GM20000 (cell line): ENCODE measurements at regions not wholly inside any gene's neighbourhood (a gene's known extent, or its start where the extent isn't known, plus 50 kb on each side); places are given as distances from the start of the nearest gene placed in this dataset.

Experiments
- DNase-seq: peaks from one replicate; pipeline ENCODE4 v3.0.0; 2012; ENCODE audit warnings: low spot score
- TF ChIP-seq, protein P1 (sequence below): IDR thresholded peaks from 2 replicates; pipeline ENCODE4 v1.5.1; 2012; ENCODE audit warnings: mild to moderate bottlenecking, control low read depth; ENCODE audit errors: extremely low read depth, missing control alignments

DNA sequence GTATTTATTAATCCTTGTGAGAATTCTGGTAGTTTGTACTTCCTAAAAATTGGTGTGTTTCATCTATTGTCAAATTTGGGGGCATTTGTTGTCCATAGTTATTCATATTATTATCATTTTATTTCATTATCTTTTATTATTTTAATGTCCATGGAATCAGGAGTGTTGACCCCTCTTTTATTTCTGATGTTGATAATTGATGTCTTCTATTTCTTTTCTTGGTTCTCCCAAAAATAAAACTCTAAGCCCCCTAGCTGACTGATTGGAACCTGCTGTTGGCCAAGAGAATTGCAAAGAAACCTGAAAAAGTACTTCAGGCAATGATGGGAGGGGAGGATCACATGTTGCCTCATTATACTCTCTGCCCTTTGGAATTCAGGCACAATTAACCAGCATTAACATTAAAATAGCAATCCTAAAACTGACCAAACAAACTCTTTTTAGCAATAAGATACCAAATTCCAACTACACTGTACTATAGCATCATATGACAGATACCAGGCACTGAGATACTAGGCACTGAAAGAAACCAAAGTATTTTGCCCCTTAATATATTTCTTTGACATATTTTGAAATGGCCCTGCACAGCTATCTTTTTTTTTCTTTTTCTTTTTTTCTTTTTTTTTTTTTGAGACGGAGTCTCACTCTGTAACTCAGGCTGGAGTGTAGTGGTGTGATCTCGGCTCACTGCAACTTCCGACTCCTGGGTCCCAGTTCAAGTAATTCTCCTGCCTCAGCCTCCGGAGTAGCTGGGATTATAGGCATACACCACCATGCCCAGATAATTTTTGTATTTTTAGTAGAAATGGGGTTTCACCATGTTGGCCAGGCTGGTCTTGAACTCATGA lies 1097.2 kb upstream of the CNTNAP5 start:
- DNase-seq: no peak
- TF ChIP-seq, protein P1, sequence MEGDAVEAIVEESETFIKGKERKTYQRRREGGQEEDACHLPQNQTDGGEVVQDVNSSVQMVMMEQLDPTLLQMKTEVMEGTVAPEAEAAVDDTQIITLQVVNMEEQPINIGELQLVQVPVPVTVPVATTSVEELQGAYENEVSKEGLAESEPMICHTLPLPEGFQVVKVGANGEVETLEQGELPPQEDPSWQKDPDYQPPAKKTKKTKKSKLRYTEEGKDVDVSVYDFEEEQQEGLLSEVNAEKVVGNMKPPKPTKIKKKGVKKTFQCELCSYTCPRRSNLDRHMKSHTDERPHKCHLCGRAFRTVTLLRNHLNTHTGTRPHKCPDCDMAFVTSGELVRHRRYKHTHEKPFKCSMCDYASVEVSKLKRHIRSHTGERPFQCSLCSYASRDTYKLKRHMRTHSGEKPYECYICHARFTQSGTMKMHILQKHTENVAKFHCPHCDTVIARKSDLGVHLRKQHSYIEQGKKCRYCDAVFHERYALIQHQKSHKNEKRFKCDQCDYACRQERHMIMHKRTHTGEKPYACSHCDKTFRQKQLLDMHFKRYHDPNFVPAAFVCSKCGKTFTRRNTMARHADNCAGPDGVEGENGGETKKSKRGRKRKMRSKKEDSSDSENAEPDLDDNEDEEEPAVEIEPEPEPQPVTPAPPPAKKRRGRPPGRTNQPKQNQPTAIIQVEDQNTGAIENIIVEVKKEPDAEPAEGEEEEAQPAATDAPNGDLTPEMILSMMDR: no peak

- DNase-seq: no peak
- TF ChIP-seq, protein P1: no peak
These were observed 1095.7 kb upstream of the CNTNAP5 start for GRCh38 chr2:122929347-122929746.

DNA sequence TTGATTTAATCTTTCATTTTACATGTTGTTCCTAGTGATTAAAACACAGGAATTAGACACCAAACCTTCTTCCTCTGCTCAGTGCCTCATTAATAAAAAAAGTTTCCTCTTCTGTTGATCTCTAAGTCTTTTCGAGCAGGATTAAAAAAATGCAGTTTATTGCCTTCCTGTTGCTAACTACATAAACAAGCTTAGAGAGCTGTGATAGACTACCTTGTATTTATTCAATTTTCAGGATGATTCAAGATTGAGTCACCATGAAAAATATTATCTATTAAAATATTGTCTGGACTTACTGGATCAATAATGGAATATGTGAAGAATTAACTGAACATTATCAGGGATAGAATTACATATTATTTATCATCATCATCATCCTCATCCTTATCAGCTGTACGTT lies 1089.6 kb upstream of the CNTNAP5 start:
- TF ChIP-seq, protein P1: no peak
- no peak for DNase-seq

DNA sequence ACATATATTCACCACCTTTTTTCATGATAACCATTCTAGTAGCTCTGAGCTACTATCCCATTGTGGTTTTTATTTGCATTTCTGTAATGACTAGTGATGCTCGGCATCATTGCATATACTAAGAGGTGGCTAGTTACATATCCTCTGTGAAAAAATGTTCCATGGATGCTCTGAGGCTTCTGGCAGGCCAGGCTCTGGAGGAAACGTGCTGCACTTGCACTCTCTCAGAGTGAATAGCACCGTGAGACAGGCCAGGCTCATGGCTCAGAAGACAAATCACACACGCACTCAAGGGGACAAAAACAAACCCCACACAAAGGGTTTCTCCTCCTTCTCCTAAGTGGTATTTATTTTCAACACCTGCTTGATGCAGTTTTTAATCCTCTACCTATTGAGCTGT lies 1085.3 kb upstream of the CNTNAP5 start:
- no peak for DNase-seq
- TF ChIP-seq, protein P1: no peak

- TF ChIP-seq, protein P1: no peak
- DNase-seq: no peak
These were observed 1075.6 kb upstream of the CNTNAP5 start for GRCh38 chr2:122949523-122949922.

GRCh38 chr2:122955776-122956175 lies 1069.3 kb upstream of the CNTNAP5 start:
- DNase-seq: no peak
- TF ChIP-seq, protein P1: no peak

GRCh38 chr2:122960759-122961641 lies 1064.1 kb upstream of the CNTNAP5 start:
- TF ChIP-seq, protein P1: no peak
- no peak for DNase-seq
